ENCODE measurements at regions not wholly inside any gene's neighbourhood (a gene's known extent, or its start where the extent isn't known, plus 50 kb on each side); places are given as distances from the start of the nearest gene placed in this dataset.
A peak's percentile ranks its signal among the peaks of the same experiment; 100 is the strongest.

GRCh38 chr13:65240773-65241172 lies 1989.4 kb downstream of the PCDH9 start:
- TF ChIP-seq USF1 (IDR thresholded peaks at IDR 0.05) (no peak), CREB1 (IDR thresholded peaks at IDR 0.05; ENCODE audit: low read depth) (no peak), EGR1 (IDR thresholded peaks at IDR 0.05) (no peak), TAF1 (IDR thresholded peaks at IDR 0.05; ENCODE audit: low read depth) (no peak), REST (IDR thresholded peaks at IDR 0.05; ENCODE audit: low read depth) (no peak), FOXM1 (IDR thresholded peaks at IDR 0.05; ENCODE audit: borderline replicate concordance, low read depth) (no peak), YY1 (IDR thresholded peaks at IDR 0.05; ENCODE audit: low read depth) (no peak)

GRCh38 chr13:65236841-65237418 lies 1993.2 kb downstream of the PCDH9 start:
- TF ChIP-seq ZBTB7A (IDR thresholded peaks at IDR 0.05; ENCODE audit: low read depth) (no peak), REST (IDR thresholded peaks at IDR 0.05; ENCODE audit: low read depth) (no peak)

GRCh38 chr13:65217471-65217995 lies 2012.6 kb downstream of the PCDH9 start:
- TF ChIP-seq NFIC (IDR thresholded peaks at IDR 0.05) (peak; percentile 44; the same call in 1 of the 2 replicates), EP300 (IDR thresholded peaks at IDR 0.05; ENCODE audit: borderline replicate concordance) (no peak)

GRCh38 chr13:65202845-65203244 lies 2027.3 kb downstream of the PCDH9 start:
- peak; percentile 43 for TF ChIP-seq RAD21 (IDR thresholded peaks at IDR 0.05; ENCODE audit: low read depth)

GRCh38 chr13:65188721-65189120 lies 2041.4 kb downstream of the PCDH9 start:
- TF ChIP-seq RAD21 (IDR thresholded peaks at IDR 0.05; ENCODE audit: low read depth) (no peak), ZBTB7A (IDR thresholded peaks at IDR 0.05; ENCODE audit: low read depth) (no peak), TCF12 (IDR thresholded peaks at IDR 0.05; ENCODE audit: low read depth) (no peak), CEBPB (IDR thresholded peaks at IDR 0.05) (no peak), EP300 (IDR thresholded peaks at IDR 0.05; ENCODE audit: borderline replicate concordance) (no peak), TAF1 (IDR thresholded peaks at IDR 0.05; ENCODE audit: low read depth) (no peak), USF1 (IDR thresholded peaks at IDR 0.05) (no peak), FOXM1 (IDR thresholded peaks at IDR 0.05; ENCODE audit: borderline replicate concordance, low read depth) (no peak), MAX (IDR thresholded peaks at IDR 0.05) (no peak), NFIC (IDR thresholded peaks at IDR 0.05) (no peak), REST (IDR thresholded peaks at IDR 0.05; ENCODE audit: low read depth) (no peak), YY1 (IDR thresholded peaks at IDR 0.05; ENCODE audit: low read depth) (no peak)

GRCh38 chr13:65168026-65168425 lies 2062.1 kb downstream of the PCDH9 start:
- TF ChIP-seq FOXM1 (IDR thresholded peaks at IDR 0.05; ENCODE audit: borderline replicate concordance, low read depth), result no peak
- no peak for TF ChIP-seq CREB1 (IDR thresholded peaks at IDR 0.05; ENCODE audit: low read depth)
- TF ChIP-seq TEAD4 (IDR thresholded peaks at IDR 0.05), result no peak
